Osteocyte (in vitro differentiated cells): ENCODE measurements at regions not wholly inside any gene's neighbourhood (a gene's known extent, or its start where the extent isn't known, plus 50 kb on each side); places are given as distances from the start of the nearest gene placed in this dataset.

Experiments
- DNase-seq: peaks from one replicate; pipeline ENCODE4 v3.0.0; 2021; ENCODE audit warnings: mixed read lengths; ENCODE audit not compliant: unreplicated experiment; ENCODE audit errors: extremely low spot score
- H3K27ac Mint-ChIP-seq: one replicate; pipeline ENCODE4 v1.8.0; 2021; ENCODE audit warnings: mild to moderate bottlenecking, mixed read lengths; ENCODE audit not compliant: unreplicated experiment
- H3K27me3 Mint-ChIP-seq: one replicate; pipeline ENCODE4 v1.8.0; 2021; ENCODE audit warnings: mixed read lengths; ENCODE audit not compliant: unreplicated experiment
- H3K36me3 Mint-ChIP-seq: one replicate; pipeline ENCODE4 v1.8.0; 2021; ENCODE audit warnings: mixed read lengths; ENCODE audit not compliant: unreplicated experiment
- H3K4me1 Mint-ChIP-seq: one replicate; pipeline ENCODE4 v1.8.0; 2021; ENCODE audit warnings: mixed read lengths; ENCODE audit not compliant: unreplicated experiment
- H3K4me3 Mint-ChIP-seq: one replicate; pipeline ENCODE4 v1.8.0; 2021; ENCODE audit warnings: mild to moderate bottlenecking, moderate library complexity, mixed read lengths; ENCODE audit not compliant: unreplicated experiment
- H3K9me3 Mint-ChIP-seq: one replicate; pipeline ENCODE4 v1.8.0; 2021; ENCODE audit warnings: mixed read lengths; ENCODE audit not compliant: unreplicated experiment
- TF ChIP-seq, protein P1 (sequence below): fragments of 200-600 bp; sonication (generic); IDR thresholded peaks from 2 replicates; pipeline ENCODE4 v1.5.0; 2021; ENCODE audit warnings: antibody characterized with exemption, mild to moderate bottlenecking, moderate library complexity

DNA sequence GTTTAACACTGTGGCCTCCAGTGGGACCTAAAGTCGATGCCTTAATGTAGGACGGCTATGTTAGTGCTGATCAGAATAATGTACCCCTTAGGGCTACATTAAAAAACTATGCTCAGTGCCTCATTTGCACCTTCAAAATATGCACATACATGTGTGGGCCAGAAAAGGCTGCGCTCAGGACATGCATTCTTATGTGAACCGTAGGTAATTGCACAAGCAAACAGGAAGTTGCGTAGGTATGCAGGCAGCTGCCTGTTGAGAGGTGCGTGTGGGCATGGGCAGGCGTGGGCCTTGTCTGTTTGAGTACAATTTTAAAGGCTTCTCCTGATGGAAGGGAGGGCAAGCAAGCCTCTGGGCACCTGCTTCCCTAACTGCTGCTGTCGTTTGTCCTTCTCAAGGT, 116.2 kb upstream of the JAG1 start:
- TF ChIP-seq, protein P1, sequence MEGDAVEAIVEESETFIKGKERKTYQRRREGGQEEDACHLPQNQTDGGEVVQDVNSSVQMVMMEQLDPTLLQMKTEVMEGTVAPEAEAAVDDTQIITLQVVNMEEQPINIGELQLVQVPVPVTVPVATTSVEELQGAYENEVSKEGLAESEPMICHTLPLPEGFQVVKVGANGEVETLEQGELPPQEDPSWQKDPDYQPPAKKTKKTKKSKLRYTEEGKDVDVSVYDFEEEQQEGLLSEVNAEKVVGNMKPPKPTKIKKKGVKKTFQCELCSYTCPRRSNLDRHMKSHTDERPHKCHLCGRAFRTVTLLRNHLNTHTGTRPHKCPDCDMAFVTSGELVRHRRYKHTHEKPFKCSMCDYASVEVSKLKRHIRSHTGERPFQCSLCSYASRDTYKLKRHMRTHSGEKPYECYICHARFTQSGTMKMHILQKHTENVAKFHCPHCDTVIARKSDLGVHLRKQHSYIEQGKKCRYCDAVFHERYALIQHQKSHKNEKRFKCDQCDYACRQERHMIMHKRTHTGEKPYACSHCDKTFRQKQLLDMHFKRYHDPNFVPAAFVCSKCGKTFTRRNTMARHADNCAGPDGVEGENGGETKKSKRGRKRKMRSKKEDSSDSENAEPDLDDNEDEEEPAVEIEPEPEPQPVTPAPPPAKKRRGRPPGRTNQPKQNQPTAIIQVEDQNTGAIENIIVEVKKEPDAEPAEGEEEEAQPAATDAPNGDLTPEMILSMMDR, result no peak
- no peak overlapping the region for H3K4me3 Mint-ChIP-seq
- H3K36me3 Mint-ChIP-seq, result no peaks in the 10 kb centered on the region
- H3K4me1 Mint-ChIP-seq, result peaks cover 17% of the 10 kb centered on the region
- H3K27ac Mint-ChIP-seq, result no peak overlapping the region
- H3K27me3 Mint-ChIP-seq, result no peaks in the 10 kb centered on the region
- H3K9me3 Mint-ChIP-seq, result peaks cover 4% of the 10 kb centered on the region
- no peak for DNase-seq

DNA sequence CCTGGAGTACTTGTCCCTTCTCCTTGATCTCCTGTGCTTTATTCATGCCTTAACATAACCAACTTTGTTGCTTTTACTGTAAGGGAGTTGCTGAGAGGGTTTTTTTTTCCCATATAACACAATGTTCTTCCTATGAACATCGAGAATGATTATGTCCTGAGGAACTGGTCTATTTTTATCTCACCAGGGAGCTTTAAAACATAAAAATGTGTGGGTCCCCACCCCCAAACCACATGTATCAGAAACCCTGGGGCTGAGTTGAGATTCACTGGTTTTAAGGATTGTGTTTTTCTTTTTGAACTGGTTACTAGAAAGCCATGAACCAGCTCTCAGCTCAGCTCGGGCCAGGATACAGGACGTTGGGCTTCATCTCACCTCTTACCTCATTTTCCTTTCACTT, 118.5 kb upstream of the JAG1 start:
- DNase-seq, result no peak
- no peaks in the 10 kb centered on the region for H3K36me3 Mint-ChIP-seq
- peaks cover 10% of the 10 kb centered on the region for H3K9me3 Mint-ChIP-seq
- peaks cover 28% of the 10 kb centered on the region for H3K4me1 Mint-ChIP-seq
- peak overlapping the region; percentile 72 for H3K27ac Mint-ChIP-seq
- H3K4me3 Mint-ChIP-seq, result peak overlapping the region; percentile 52
- TF ChIP-seq, protein P1, result no peak
- H3K27me3 Mint-ChIP-seq, result peaks cover 6% of the 10 kb centered on the region

DNA sequence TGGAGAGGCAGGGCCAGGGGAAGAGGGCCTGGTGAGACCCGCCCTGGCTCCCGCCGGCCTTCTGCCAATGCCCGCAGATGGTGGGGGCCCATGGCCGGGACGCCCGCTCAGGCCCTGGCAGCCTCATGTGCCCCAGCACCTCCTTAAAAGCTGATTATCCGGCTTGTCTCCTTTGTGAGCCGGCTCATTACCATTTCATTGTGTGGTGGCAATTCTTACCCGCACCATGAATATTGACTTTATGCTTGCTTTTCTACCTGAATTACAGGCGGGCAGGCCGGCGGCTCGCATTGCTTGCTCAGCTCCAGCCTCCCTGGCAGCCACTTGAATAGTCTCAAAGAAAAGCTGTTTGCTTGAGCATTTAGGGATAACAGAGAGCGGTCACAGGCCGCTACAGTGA, 120.0 kb upstream of the JAG1 start:
- no peak overlapping the region for H3K27ac Mint-ChIP-seq
- H3K36me3 Mint-ChIP-seq, result no peaks in the 10 kb centered on the region
- H3K27me3 Mint-ChIP-seq, result peaks cover 6% of the 10 kb centered on the region
- TF ChIP-seq, protein P1, result no peak
- H3K9me3 Mint-ChIP-seq, result peaks cover 9% of the 10 kb centered on the region
- H3K4me1 Mint-ChIP-seq, result peaks cover 30% of the 10 kb centered on the region
- H3K4me3 Mint-ChIP-seq, result no peak overlapping the region
- no peak for DNase-seq

DNA sequence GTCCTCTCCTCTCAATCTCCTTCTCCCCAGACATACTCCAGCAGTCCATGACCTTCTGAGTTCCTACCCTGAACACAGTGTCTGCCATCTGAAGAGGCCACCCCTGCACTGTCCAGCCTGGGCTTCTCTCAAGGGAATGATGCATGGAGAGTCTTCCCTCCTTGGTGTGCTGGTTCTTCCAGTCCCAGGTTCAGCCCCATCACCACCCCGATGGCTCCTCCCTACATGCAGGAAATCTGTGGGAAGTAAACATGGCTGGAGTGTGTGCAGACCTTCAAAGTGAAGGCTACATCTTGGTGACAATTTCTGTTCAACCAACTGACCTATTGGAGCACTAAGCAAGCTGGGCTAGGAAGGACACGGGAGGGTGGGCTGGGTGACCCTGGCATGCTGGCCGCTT, 121.0 kb upstream of the JAG1 start:
- Mint-ChIP-seq H3K4me1 (peaks cover 30% of the 10 kb centered on the region), H3K36me3 (no peaks in the 10 kb centered on the region), H3K9me3 (peaks cover 6% of the 10 kb centered on the region), H3K27ac (no peak overlapping the region), H3K4me3 (no peak overlapping the region), H3K27me3 (peaks cover 6% of the 10 kb centered on the region)
- DNase-seq, result no peak
- TF ChIP-seq, protein P1, result no peak

DNA sequence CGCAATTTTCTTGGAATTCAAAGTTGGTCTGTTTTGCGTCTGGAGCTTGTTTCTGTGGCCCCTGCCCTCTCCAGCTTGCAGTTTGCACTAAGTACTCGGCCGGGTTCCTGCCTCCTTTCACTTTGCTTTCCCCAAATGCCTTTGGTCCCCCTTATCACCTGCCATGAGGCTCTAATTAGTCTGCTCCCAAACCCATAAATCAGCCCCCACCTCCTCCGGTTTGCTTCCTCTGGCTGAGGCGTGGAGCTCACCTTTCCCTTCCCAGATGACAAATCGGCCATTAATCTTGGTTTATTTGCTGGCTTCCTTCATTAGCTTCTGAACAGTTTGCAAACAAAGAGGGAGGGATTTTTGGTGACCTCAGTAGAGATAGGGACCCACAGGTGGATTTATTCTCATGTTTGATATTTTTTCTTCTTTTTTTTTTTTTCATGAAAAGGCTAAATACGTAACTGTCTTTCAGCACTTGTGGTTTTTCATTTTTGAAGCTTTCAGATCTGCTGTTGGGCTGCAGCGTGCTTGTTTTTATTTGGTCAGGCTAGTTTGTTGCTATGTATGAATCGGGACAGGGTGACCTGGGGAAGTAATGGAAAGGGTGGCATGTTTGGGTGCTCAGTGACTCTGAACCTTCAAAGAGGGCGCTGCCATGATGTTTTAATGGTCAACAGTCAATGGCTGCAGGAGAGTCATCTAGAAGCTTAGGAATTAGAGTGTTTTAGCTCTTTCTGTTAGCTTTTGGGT, 121.7 kb upstream of the JAG1 start:
- Mint-ChIP-seq H3K27ac (no peak overlapping the region), H3K4me3 (no peak overlapping the region), H3K4me1 (peaks cover 30% of the 10 kb centered on the region), H3K36me3 (no peaks in the 10 kb centered on the region), H3K9me3 (peaks cover 6% of the 10 kb centered on the region), H3K27me3 (peaks cover 6% of the 10 kb centered on the region)
- no peak for DNase-seq
- TF ChIP-seq, protein P1, result no peak
